Stimulated activated memory B cell treated with anti-CD40 and anti-IgM and Interleukin-4, amounts not matched to agents 10 μg/mL and 1 μg/mL and 100 μg/mL, for 72 hours (primary cell): ENCODE measurements at regions not wholly inside any gene's neighbourhood (a gene's known extent, or its start where the extent isn't known, plus 50 kb on each side); places are given as distances from the start of the nearest gene placed in this dataset.
"Not testable (repeated sequence)": the region's sequence is repeated elsewhere in the genome, so short reads cannot be mapped to it uniquely, and the experiment has no call there.

Experiments
- ATAC-seq: fragments of 150-1000 bp; cut with Tn5 transposase; 2 replicates; pipeline ENCODE4 v1.10.0; 2021
- H3K27ac Mint-ChIP-seq: one replicate; pipeline ENCODE4 v1.8.0; 2022; ENCODE audit warnings: mild to moderate bottlenecking, mixed read lengths
- H3K27me3 Mint-ChIP-seq: one replicate; pipeline ENCODE4 v1.8.0; 2022; ENCODE audit warnings: mixed read lengths
- H3K36me3 Mint-ChIP-seq: one replicate; pipeline ENCODE4 v1.8.0; 2022; ENCODE audit warnings: mixed read lengths
- H3K4me1 Mint-ChIP-seq: one replicate; pipeline ENCODE4 v1.8.0; 2022; ENCODE audit warnings: mixed read lengths
- H3K4me3 Mint-ChIP-seq: one replicate; pipeline ENCODE4 v1.8.0; 2022; ENCODE audit warnings: mild to moderate bottlenecking, moderate library complexity, mixed read lengths
- H3K9me3 Mint-ChIP-seq: one replicate; pipeline ENCODE4 v1.8.0; 2022; ENCODE audit warnings: mixed read lengths

GRCh38 chr4:137370679-137371078, 161.6 kb downstream of the PCDH18 start:
- Mint-ChIP-seq H3K36me3 (no peaks in the 10 kb centered on the region), H3K27me3 (no peaks in the 10 kb centered on the region), H3K9me3 (no peaks in the 10 kb centered on the region), H3K4me1 (no peaks in the 10 kb centered on the region), H3K27ac (no peak overlapping the region), H3K4me3 (no peak overlapping the region)
- ATAC-seq: no peak

- H3K4me3 Mint-ChIP-seq: no peak overlapping the region
- peaks cover 3% of the 10 kb centered on the region for H3K9me3 Mint-ChIP-seq
- ATAC-seq: no peak
- H3K27me3 Mint-ChIP-seq: no peaks in the 10 kb centered on the region
- H3K36me3 Mint-ChIP-seq: no peaks in the 10 kb centered on the region
- no peak overlapping the region for H3K27ac Mint-ChIP-seq
- no peaks in the 10 kb centered on the region for H3K4me1 Mint-ChIP-seq
These were observed 162.1 kb downstream of the PCDH18 start for GRCh38 chr4:137370206-137370633.

- Mint-ChIP-seq H3K9me3 (peaks cover 7% of the 10 kb centered on the region), H3K4me1 (no peaks in the 10 kb centered on the region), H3K27ac (no peak overlapping the region), H3K36me3 (no peaks in the 10 kb centered on the region), H3K27me3 (no peaks in the 10 kb centered on the region), H3K4me3 (no peak overlapping the region)
- ATAC-seq: no peak
These were observed 164.7 kb downstream of the PCDH18 start for GRCh38 chr4:137367620-137368019.

- Mint-ChIP-seq H3K4me3 (no peak overlapping the region), H3K4me1 (no peaks in the 10 kb centered on the region), H3K9me3 (peaks cover 7% of the 10 kb centered on the region), H3K27me3 (no peaks in the 10 kb centered on the region), H3K36me3 (no peaks in the 10 kb centered on the region), H3K27ac (no peak overlapping the region)
- no peak for ATAC-seq
These were observed 168.8 kb downstream of the PCDH18 start for GRCh38 chr4:137363496-137363895.

GRCh38 chr4:137361756-137362470, 170.4 kb downstream of the PCDH18 start:
- H3K36me3 Mint-ChIP-seq: no peaks in the 10 kb centered on the region
- no peak overlapping the region for H3K27ac Mint-ChIP-seq
- no peak overlapping the region for H3K4me3 Mint-ChIP-seq
- H3K9me3 Mint-ChIP-seq: peaks cover 10% of the 10 kb centered on the region
- no peak for ATAC-seq
- no peaks in the 10 kb centered on the region for H3K27me3 Mint-ChIP-seq
- H3K4me1 Mint-ChIP-seq: no peaks in the 10 kb centered on the region

GRCh38 chr4:137360761-137361160, 171.5 kb downstream of the PCDH18 start:
- Mint-ChIP-seq H3K9me3 (peaks cover 10% of the 10 kb centered on the region), H3K27me3 (no peaks in the 10 kb centered on the region), H3K4me1 (no peaks in the 10 kb centered on the region), H3K36me3 (no peaks in the 10 kb centered on the region), H3K4me3 (no peak overlapping the region), H3K27ac (no peak overlapping the region)
- no peak for ATAC-seq

- ATAC-seq: no peak
- Mint-ChIP-seq H3K27me3 (no peaks in the 10 kb centered on the region), H3K9me3 (peaks cover 11% of the 10 kb centered on the region), H3K4me3 (no peak overlapping the region), H3K27ac (no peak overlapping the region), H3K36me3 (no peaks in the 10 kb centered on the region), H3K4me1 (no peaks in the 10 kb centered on the region)
These were observed 172.5 kb downstream of the PCDH18 start for GRCh38 chr4:137359691-137360315.

GRCh38 chr4:137354562-137354961, 177.7 kb downstream of the PCDH18 start:
- H3K27ac Mint-ChIP-seq, H3K4me1 Mint-ChIP-seq, H3K27me3 Mint-ChIP-seq, H3K4me3 Mint-ChIP-seq, ATAC-seq, H3K36me3 Mint-ChIP-seq: not testable (repeated sequence)
- peaks cover 10% of the 10 kb centered on the region for H3K9me3 Mint-ChIP-seq

GRCh38 chr4:137347371-137347770, 184.9 kb downstream of the PCDH18 start:
- Mint-ChIP-seq H3K27ac (no peak overlapping the region), H3K27me3 (no peaks in the 10 kb centered on the region), H3K4me1 (no peaks in the 10 kb centered on the region), H3K4me3 (no peak overlapping the region), H3K36me3 (no peaks in the 10 kb centered on the region), H3K9me3 (no peaks in the 10 kb centered on the region)
- ATAC-seq: no peak

GRCh38 chr4:137345597-137345996, 186.7 kb downstream of the PCDH18 start:
- no peak overlapping the region for H3K27ac Mint-ChIP-seq
- no peak for ATAC-seq
- H3K9me3 Mint-ChIP-seq: no peaks in the 10 kb centered on the region
- no peaks in the 10 kb centered on the region for H3K4me1 Mint-ChIP-seq
- H3K36me3 Mint-ChIP-seq: no peaks in the 10 kb centered on the region
- no peak overlapping the region for H3K4me3 Mint-ChIP-seq
- no peaks in the 10 kb centered on the region for H3K27me3 Mint-ChIP-seq

- H3K27ac Mint-ChIP-seq: no peak overlapping the region
- no peaks in the 10 kb centered on the region for H3K36me3 Mint-ChIP-seq
- no peaks in the 10 kb centered on the region for H3K9me3 Mint-ChIP-seq
- H3K27me3 Mint-ChIP-seq: no peaks in the 10 kb centered on the region
- H3K4me3 Mint-ChIP-seq: no peak overlapping the region
- H3K4me1 Mint-ChIP-seq: no peaks in the 10 kb centered on the region
- ATAC-seq: no peak
These were observed 189.1 kb downstream of the PCDH18 start for GRCh38 chr4:137343221-137343620.

GRCh38 chr4:137333031-137333430, 199.3 kb downstream of the PCDH18 start:
- H3K4me1 Mint-ChIP-seq: no peaks in the 10 kb centered on the region

GRCh38 chr4:137312257-137312656, 220.0 kb downstream of the PCDH18 start:
- no peaks in the 10 kb centered on the region for H3K36me3 Mint-ChIP-seq
- ATAC-seq: no peak

More at GRCh38 chr4:137333031-137333430, 199.3 kb downstream of the PCDH18 start:
- no peaks in the 10 kb centered on the region for H3K27me3 Mint-ChIP-seq
- no peak overlapping the region for H3K4me3 Mint-ChIP-seq
- H3K9me3 Mint-ChIP-seq: peaks cover 4% of the 10 kb centered on the region
- no peaks in the 10 kb centered on the region for H3K36me3 Mint-ChIP-seq
- no peak for ATAC-seq
- no peak overlapping the region for H3K27ac Mint-ChIP-seq

GRCh38 chr4:137310593-137311490, 221.5 kb downstream of the PCDH18 start:
- Mint-ChIP-seq H3K36me3 (no peaks in the 10 kb centered on the region), H3K9me3 (no peaks in the 10 kb centered on the region), H3K4me3 (no peak overlapping the region), H3K27ac (no peak overlapping the region), H3K4me1 (no peaks in the 10 kb centered on the region), H3K27me3 (no peaks in the 10 kb centered on the region)
- ATAC-seq: no peak

More at GRCh38 chr4:137312257-137312656, 220.0 kb downstream of the PCDH18 start:
- Mint-ChIP-seq H3K4me1 (no peaks in the 10 kb centered on the region), H3K4me3 (no peak overlapping the region), H3K27ac (no peak overlapping the region), H3K27me3 (no peaks in the 10 kb centered on the region), H3K9me3 (no peaks in the 10 kb centered on the region)

- H3K4me3 Mint-ChIP-seq: no peak overlapping the region
- H3K9me3 Mint-ChIP-seq: no peaks in the 10 kb centered on the region
- no peaks in the 10 kb centered on the region for H3K36me3 Mint-ChIP-seq
- H3K27ac Mint-ChIP-seq: no peak overlapping the region
- H3K4me1 Mint-ChIP-seq: no peaks in the 10 kb centered on the region
- H3K27me3 Mint-ChIP-seq: no peaks in the 10 kb centered on the region
- no peak for ATAC-seq
These were observed 222.1 kb downstream of the PCDH18 start for GRCh38 chr4:137310166-137310565.
